Hematopoietic multipotent progenitor cell treated with erythropoietin and hydrocortisone succinate and interleukin-3 and kit ligand, for 8 days (in vitro differentiated cells): ENCODE measurements at regions not wholly inside any gene's neighbourhood (a gene's known extent, or its start where the extent isn't known, plus 50 kb on each side); places are given as distances from the start of the nearest gene placed in this dataset.

ENCODE experiments used
- DNase-seq: peaks from one replicate; pipeline ENCODE4 v3.0.0-alpha.2; 2015

GRCh38 chr9:117485176-117485575 is 70.3 kb upstream of the ASTN2 start:
- DNase-seq = no peak

- no peak for DNase-seq
Measured at GRCh38 chr9:117480729-117481128, 65.9 kb upstream of the ASTN2 start.

GRCh38 chr9:117480253-117480652 is 65.4 kb upstream of the ASTN2 start:
- no peak for DNase-seq

- DNase-seq = no peak
Measured at GRCh38 chr9:117473293-117473692, 58.4 kb upstream of the ASTN2 start.

- DNase-seq = no peak
Measured at GRCh38 chr9:117470902-117471301, 56.0 kb upstream of the ASTN2 start.

- DNase-seq = no peak
Measured at GRCh38 chr9:117470455-117470854, 55.6 kb upstream of the ASTN2 start.

GRCh38 chr9:117466111-117466510 is 51.3 kb upstream of the ASTN2 start:
- DNase-seq = no peak

- no peak for DNase-seq
Measured at GRCh38 chr9:117465706-117466105, 50.8 kb upstream of the ASTN2 start.

- DNase-seq = no peak
Measured at GRCh38 chr9:117464941-117465616, 50.2 kb upstream of the ASTN2 start.
